ENCODE measurements at regions not wholly inside any gene's neighbourhood (a gene's known extent, or its start where the extent isn't known, plus 50 kb on each side); places are given as distances from the start of the nearest gene placed in this dataset.

DNA sequence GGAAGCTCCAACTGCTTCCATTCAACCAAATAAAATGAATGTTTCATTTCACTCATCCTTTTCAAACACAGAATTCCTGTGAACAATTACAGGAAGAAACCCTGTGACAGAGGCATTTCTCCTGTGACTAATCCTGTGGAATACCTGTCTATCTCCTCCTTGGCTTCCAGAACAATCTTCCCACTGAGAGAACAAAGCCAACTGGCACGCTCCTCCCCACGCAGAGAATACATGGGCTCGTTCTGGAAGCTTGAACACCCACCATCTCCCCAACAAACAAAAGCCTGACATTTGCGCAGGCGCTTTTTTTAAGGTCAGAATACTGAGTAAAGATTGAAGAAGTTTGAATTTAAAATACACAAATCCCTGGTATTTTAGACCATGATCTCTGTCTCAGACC, 104.7 kb upstream of the SLC66A3 start:
- DNase-seq = no peak

DNA sequence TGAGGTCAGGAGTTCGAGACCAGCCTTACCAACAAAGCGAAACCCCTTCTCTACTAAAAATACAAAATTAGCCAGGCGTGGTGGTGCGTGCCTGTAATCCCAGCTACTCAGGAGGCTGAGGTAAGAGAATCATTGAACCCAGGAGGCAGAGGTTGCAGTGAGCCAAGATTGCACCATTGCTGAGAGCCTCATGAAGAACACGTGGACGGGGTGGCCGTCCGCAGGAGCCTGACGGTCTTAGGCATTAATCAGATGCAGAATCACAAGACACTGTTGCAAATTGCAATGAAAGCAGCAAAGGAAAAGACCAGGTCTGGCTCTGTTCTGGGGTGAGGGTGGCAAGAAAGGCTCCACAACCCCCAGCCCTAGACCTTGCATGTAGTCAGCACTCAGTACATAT, 104.0 kb upstream of the SLC66A3 start:
- DNase-seq = no peak

DNA sequence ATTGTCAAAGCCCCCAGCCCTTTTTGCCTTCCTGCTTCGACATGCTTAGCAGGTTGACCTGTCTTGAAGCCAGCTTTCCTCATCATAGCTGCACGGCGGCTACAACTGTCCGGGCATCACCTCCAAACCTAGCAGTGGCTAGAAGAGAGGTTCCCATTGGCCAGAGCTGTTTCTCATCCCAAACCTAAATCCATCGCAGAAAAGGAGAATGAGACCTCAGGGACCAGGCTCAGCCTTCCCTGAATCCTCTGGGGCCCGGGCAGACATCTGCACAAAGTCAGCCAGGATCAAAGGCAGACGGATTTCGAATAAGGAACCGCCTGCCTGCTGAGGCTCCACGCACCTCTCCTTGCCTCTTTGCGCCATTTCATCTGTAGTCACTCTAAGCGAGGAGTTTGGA, 101.7 kb upstream of the SLC66A3 start:
- DNase-seq = no peak

DNA sequence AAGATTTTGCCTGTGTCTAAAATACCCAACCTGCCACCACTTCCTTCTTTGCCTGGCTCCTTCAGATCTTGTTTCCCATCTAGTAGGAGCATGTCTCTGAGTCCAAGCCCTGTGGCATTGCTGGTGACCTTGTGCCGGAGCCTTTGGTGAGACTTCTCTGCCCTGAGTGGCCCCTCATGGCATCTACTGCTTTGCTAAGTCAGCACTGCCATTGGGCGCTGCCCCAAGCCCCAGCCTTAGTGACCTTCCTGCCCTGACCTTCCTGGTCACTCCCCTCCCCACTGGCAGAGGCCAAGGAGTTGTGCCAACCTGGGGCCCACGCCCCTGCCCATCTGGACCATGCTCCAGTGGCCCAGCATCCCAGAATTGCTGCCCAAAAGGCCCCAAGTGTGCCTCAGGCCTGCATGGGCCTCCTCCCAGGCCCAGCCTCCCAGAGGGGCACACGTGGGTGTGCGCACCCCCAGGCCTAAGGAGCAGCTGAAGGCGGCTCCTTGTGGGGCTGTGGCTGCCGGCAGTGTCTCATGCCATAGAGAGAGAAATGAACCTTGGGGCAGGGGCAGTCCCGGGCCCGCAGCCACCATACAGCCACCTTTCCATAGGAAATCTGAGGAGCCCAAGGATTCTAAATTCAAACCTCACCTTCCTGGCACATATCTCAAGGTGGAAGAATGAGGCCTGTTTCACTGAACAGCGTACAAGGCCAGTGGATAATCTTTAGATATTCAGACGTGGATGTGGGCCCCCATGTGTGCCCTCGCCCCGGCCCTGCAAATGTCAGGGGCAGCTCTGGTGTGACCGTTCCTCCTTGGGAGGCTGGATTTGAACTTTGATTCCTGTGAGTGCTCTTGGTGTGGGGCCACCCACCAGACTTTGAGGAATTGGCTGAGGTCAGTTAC, 100.2 kb upstream of the SLC66A3 start:
- no peak for DNase-seq

DNA sequence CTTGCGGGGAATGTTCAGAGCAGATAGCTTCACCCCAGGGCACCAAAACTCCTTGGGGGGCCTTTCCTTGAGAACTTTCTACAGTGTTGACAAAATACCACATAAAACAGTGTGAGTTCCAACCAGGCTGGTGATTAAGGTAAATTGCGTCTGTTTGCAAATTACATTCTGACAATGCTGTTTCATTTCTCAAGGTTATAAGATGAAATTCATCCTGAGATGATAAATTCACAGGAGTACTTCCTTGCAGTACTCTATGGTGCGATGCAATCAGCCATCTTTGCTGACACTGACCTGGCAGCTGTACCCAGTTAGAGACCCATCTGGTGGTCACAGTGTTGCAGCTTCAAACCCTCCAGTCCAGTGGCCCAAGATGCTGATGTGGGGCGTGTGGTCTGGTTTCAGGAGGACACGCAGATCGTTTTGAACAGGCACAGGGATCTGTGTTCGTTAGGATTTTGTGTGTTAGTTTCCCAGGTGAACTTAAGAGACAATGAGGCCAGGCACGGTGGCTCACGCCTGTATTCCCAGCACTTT, 99.5 kb upstream of the SLC66A3 start:
- no peak for DNase-seq

GRCh38 chr2:11056614-11057013, 98.7 kb upstream of the SLC66A3 start:
- DNase-seq = no peak

- DNase-seq = no peak
Observed at GRCh38 chr2:11057031-11057430, 98.2 kb upstream of the SLC66A3 start.

- DNase-seq = no peak
Observed at GRCh38 chr2:11058129-11058528, 97.1 kb upstream of the SLC66A3 start.

DNA sequence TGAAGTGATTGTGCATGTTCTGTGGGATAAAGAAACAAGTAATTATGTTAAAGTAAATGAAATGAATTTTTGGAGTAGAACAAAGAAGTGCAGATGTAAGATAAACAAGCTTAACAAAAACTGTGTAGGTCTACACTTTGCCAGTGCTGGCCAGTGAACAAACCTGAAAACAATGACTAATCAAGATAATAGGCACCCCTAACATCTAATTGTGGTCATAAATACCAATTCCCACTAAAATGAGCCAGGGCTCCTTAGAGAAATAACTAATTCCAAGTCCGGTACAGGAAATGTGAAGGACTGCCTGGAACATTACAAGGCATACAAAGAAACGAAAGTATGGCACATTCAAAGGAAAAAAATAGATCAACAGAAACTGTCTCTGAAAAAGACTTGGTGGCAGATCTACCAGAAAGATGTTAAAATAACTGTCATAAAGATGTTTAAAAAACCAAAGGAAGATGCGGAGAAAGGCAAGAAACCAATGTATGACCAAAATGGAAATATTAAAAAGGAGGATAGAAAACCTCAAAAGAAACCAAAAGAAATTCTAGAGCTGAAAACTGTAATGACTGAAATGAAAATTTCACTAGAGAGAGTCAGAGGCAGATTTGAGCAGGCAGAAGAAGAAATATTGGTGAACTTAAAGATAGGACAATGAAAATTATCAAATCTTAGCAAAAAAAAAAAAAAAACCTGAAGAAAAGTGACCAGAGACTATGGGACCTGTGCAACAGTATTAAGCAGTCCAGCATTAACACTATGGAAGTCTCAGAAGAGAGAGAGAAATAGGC, 94.7 kb upstream of the SLC66A3 start:
- DNase-seq = no peak

- DNase-seq = no peak
Observed at GRCh38 chr2:11065833-11066485, 89.3 kb upstream of the SLC66A3 start.

GRCh38 chr2:11067221-11068078, 87.8 kb upstream of the SLC66A3 start:
- DNase-seq = no peak

DNA sequence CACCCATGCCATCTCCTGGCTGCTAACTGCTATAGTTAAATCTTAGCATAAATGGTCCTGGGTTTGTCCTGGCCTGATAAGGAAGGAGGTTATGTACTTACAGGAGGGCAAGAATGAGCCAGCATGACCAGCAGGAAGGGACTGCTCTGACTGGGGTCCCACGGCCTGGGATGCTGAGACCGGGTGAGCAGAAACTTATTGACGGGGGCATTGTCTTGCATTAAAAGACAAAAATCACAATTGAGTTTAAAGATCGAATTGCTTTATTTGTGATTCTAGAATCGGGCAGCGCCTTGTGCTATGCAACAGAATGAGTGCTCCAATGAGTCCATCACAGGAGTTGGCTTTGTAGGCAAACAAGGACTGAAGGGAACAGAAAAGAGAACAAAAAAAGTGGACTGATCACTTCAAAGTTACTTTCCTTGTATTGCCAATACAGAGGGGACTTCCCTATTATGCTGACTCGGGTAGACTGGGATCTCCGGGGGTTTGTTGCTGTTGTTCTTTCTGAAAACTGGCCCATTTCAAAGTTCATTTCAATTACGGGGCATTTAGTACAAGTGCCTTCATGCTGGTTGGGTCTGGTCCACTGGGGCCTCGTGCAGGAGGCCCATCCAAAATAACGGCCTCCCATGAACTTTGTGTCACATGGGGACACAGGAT, 87.1 kb upstream of the SLC66A3 start:
- DNase-seq = no peak

DNA sequence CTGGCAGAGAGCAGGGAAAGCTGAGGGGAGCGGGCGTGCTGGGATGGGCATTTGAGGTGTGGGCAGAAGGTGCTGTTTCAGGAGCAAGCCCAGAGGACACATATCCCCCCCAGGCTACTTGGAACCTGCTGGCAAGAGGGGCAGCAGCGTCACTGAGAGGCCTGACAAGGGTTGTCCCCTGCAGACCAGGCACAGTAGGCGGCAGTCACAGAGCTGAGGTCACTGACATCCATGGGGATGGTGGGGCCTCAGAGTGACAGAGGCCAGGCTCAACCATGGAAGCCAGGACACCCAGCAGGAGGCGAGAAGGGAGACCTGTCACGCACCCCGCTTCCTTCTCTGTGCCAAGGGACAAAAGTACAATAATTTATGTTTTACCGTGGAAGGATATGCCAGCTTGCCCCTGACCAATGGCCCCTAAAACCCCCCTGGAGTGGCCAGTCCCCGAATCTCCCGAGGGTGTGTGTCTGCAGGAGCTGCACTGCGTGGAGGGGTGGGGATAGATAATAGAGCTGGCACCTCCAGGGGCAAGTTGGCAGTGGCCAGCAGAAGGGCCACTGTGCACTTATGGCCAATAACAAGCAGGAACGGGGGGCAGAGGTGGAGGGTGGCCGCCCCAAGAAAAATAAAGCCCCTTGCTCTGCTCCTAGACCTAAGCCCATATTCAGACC, 86.3 kb upstream of the SLC66A3 start:
- no peak for DNase-seq

DNA sequence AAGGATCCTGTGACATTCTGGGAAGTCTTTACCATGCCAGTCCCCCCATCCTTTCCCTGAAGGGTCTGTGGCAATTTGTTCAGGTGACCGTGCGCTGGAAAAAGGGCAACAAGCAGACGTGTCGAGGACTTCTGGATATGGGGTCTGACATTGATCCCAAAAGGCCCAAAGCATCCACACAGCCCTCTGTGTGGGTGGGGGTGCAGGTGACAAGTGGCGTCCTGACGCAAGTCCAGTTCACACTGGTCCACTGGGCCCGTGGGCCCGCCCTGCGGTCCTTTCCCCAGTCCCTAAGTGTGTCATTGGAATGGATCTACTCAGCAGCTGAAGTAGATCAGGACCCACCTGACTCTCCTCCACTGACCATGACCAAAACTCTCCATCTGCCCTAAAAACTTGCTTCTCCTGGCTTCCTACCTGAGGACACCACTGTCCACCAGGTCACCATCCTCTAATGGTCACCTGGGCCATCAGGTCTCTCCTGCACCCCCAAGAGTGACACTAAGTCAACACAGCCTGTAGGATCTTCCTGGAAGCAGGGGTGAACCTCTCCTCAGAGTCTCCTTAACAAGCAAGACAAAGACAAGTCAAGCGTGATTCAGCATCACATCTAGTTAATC, 85.6 kb upstream of the SLC66A3 start:
- DNase-seq = no peak

DNA sequence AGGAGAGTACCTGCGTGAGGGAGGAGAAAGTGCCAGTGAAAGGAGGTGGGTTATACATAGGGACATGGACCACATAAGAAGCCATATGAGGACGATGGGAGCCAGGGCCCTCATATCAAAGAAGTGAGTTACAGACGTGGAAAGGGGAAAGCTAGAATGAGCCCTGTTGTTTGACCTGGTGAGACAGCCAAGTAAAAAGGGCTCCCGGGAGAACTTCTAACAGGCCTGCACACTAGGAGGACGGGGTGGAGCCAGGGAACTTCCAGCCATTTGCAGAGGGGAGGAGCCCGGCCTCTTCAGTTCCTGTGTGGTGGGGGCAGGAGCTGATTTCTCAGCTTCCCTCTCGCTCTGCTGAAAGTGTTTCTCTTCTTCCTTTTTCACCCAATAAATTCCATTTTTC, 84.1 kb upstream of the SLC66A3 start:
- DNase-seq = no peak

DNA sequence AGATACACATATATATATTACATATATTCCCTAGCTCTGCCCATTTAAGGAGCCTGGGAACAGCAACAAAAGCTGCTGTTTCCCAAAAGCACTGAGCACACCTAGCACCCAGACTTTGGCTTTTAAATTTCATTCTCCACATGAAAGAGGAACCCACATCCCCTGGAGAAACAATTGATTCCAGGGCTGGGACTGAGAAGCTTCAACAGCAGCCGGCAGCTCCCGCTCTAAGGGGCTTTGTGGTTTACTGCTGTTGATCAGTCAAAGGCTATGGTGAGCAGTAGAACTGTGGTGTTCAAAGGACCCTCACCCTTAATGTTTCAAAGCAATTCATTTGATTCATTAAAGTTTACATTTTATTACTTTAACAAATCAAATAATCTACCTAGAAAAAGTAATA, 83.3 kb upstream of the SLC66A3 start:
- no peak for DNase-seq

GRCh38 chr2:11072550-11072949, 82.7 kb upstream of the SLC66A3 start:
- DNase-seq = no peak

DNA sequence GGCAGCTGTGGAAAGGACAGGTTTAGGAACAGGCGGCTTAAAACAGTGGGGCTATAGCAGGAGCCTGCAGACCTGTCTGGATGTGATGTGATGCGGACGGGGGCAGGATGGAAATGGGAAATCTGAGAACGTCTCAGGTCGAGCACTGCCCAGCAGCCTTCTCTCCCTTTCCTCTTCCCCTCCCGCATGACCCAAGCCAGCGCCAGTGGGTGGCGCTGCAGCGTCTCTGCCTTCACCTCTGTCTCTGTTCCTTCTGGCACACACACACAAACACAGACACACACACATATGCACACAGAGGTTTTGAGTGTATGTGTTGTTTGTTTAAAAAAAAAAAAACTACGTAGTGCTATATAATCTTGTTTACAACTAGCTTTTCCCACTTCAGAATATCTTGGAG, 82.0 kb upstream of the SLC66A3 start:
- DNase-seq = peak; percentile 47

DNA sequence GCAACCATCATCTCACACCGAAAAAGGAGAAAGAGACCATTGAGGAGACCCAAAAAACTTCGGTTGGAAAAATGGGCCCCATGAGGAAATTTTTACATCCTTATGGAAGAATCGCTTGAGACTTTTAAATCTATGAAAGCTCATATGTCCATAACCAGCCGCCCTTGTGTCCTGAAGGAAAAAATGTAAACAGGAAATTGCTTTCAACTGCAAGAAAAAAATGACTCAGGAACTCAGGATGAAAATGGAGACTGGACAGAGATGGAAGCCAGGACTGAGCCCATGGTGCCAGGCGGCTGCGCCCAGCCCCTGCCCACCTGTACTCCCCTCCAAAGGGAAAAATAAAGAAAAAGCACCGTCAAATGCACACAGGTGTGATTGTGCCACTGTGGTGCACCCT, 81.5 kb upstream of the SLC66A3 start:
- no peak for DNase-seq

DNA sequence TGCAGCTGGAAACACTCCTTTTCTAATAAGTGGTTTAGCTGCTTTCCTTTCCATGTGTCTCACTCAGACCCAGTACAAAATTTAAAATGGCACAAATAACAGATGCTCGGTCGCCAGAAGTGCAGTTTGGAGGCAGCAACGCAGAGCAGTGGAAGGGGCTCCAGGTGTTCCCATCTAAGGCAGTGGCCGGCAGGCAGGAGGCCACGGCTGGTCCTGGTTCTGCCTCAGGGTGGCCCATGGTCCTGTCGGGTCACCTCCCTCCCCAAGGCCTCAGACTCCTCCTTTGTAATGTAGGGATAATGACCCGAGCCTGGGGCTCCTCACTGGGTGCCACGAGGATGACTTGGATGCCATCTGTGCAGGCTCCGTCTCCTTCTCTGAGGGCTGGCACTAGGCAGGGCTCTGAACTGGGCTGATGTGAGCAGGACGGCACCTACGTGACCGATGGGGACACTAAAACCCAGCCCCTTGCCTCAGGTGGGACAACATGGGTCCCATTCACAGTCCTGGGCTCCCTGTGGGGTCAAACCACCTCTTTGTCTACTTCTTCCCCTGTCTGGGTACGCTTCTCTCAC, 80.9 kb upstream of the SLC66A3 start:
- DNase-seq = peak; percentile 37
